GM04503 (cell line): ENCODE measurements at regions not wholly inside any gene's neighbourhood (a gene's known extent, or its start where the extent isn't known, plus 50 kb on each side); places are given as distances from the start of the nearest gene placed in this dataset.
"Not testable (repeated sequence)": the region's sequence is repeated elsewhere in the genome, so short reads cannot be mapped to it uniquely, and the experiment has no call there.

Experiments
- DNase-seq: peaks from one replicate; pipeline ENCODE4 v3.0.0-alpha.2; 2012; ENCODE audit warnings: low read depth

DNA sequence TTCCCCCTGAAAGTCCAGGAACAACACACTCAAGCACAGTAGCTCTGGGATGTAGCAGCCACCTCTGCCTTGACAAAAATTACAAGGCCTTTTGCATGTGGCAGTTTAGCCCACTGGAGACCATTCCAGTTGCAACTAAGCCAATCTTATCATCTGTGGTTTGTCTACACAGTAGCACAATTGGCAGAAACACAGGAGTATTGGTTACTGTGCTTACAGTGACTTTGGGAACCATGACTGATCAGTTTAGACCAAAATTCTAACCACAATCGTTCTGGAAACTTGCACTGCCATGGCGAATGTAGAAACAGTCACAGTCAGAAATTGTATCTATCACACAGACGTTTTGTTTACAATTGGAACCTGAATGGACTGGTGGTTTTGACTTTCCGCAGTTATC is 403.7 kb upstream of the MEIS1 start:
- DNase-seq = no peak

DNA sequence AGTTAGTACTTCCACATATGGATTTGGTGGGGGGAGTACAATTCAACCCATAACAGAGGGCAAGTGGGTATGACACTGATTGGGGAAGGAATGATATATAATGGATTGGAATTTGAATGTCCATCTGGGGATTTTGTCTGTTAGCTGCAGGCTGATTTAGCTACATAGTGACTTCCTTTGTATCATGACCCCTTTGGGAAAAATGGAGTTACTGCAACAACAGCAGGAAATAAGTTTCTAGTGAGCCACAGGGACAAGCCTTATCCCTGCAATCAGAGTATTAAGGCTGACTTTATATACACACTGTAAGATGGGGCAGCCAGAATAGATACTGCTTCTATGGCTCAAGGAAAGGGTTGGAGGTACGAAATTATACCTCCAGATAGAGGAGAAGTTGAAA is 404.4 kb upstream of the MEIS1 start:
- DNase-seq = no peak

DNA sequence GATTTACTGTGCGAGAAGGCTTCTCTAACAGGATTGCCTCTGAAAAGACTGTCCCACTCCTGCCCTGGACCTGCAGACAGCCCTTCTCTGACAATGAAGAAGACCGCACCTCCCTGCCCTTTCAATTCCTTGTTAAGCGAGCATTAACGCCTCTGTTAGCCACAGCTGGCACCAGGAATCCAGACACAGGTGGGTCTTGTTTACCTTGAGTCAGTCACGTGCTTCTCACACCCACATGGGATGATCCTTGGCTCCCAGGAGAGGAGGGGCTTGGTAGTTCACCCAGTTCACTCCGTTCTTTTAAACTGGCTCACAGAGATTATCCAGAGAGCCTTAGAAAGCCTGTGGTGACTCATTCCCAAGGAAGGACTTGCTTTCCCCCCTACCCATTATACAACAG is 410.5 kb upstream of the MEIS1 start:
- DNase-seq = no peak

DNA sequence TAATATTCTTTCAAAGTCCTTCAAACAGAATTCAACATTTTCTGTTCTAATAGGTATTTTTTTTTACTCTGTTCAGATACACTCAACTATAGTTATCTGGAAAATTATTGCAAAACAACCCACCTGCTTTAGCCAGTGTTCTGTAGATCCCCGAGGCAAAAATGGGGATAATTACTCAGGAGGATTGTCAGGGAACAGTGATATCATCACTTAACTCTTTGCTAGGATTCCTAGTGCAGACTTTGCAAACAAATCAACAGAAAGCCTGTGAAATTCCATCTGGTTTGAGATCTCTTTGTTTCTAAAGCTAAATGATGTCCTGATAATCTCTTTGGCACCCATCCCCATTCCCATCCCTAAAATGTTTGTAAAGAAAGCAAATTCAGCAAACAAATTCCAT is 413.6 kb upstream of the MEIS1 start:
- DNase-seq = no peak

- no peak for DNase-seq
These were observed 417.2 kb upstream of the MEIS1 start for GRCh38 chr2:66017763-66018162.

GRCh38 chr2:66014450-66014849 is 420.5 kb upstream of the MEIS1 start:
- no peak for DNase-seq

DNA sequence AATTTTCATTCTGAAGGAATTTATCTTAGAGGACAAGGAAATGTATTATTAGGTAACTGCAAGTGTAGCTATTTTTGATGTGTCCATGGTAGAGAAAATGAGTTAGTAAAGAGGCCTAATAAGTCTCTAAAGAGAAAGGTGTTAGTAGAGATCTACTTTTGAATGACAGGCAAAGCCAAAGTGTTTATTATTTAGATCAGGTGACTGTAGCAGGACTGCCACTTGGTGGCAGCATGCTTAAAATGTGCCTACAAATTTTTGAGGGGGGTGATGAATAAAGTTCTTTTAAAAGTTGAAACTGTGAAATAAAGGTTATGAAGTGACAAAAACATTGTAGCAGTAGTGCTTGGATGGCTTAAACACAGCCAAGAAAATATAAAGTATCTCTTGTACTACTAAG is 421.5 kb upstream of the MEIS1 start:
- no peak for DNase-seq

DNA sequence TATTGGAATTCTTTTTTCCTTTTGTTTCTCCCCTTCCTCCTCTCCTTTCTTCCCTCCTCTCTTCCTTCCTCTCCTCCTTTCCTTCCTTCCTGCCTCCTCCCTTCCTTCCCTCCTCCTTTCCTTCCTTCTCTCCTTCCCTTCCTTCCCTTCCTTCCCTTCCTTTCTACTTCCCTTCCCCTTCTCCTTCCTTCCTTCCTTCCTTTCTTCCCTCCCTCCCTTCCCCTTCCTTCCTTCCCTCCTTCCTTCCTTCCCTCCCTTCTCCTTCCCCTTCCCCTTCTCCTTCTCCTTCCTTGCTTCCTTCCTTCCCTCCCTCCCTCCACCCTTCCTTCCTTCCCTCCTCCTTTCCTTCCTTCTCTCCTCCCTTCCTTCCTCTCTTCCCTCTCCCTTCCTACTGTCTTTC is 431.0 kb upstream of the MEIS1 start:
- no peak for DNase-seq

- DNase-seq = no peak
These were observed 433.4 kb upstream of the MEIS1 start for GRCh38 chr2:66001538-66001937.

- no peak for DNase-seq
These were observed 434.0 kb upstream of the MEIS1 start for GRCh38 chr2:66000901-66001300.

GRCh38 chr2:65999796-66000195 is 435.1 kb upstream of the MEIS1 start:
- no peak for DNase-seq

DNA sequence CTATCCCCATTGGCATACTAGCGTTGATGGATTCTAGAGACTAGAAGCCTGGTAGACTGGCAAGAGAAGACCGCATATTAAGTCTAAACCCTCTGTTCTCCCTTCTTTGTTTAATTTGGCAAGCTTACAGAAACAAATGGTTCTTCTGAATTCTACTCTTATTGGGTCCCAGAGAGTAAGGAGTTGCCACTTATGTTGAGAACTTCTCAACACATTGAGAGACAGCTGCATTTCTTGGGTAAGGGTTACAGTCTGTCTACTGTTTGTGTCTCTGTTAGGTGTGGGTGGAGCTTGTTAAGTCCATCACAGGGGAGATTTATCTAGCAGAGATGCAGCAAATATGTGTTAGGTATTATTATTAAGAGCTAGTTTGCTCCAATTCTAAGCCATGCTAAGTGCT is 435.8 kb upstream of the MEIS1 start:
- no peak for DNase-seq

DNA sequence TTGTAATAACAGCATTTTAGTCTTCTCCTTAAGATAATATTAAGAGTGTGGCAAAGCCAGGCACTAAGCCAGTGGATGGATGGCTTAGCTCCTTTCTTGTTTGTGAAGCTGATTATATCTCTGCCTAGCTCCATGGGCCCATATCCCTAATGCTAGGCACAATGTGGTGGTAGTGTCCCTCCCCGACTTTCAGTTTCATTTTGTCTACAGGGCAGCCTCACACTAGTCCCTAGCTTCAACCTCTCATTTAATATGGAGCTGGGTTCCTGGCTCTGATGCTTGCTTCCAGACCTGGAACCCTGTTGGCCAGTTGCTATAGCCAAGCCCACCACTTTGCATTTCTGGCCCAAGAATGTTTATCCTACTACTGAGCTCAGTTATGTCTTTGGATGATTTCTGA is 437.0 kb upstream of the MEIS1 start:
- no peak for DNase-seq

DNA sequence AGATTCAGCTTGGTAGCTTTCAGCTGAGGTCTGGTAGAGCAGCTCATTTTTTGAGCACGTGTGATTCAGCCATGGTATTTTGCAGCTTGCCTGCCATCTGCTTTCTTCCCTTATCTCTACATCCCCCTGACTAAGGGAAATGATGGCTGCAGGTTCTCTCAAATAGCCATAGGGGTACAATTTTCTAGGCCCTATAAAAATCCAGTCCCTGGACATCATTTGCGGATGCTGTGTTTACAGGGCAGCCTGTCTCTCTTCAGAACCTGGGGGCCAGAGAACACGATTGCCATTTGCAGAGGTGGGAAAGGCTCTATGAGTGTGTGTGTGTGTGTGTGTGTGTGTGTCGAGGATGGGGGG is 442.7 kb upstream of the MEIS1 start:
- no peak for DNase-seq

DNA sequence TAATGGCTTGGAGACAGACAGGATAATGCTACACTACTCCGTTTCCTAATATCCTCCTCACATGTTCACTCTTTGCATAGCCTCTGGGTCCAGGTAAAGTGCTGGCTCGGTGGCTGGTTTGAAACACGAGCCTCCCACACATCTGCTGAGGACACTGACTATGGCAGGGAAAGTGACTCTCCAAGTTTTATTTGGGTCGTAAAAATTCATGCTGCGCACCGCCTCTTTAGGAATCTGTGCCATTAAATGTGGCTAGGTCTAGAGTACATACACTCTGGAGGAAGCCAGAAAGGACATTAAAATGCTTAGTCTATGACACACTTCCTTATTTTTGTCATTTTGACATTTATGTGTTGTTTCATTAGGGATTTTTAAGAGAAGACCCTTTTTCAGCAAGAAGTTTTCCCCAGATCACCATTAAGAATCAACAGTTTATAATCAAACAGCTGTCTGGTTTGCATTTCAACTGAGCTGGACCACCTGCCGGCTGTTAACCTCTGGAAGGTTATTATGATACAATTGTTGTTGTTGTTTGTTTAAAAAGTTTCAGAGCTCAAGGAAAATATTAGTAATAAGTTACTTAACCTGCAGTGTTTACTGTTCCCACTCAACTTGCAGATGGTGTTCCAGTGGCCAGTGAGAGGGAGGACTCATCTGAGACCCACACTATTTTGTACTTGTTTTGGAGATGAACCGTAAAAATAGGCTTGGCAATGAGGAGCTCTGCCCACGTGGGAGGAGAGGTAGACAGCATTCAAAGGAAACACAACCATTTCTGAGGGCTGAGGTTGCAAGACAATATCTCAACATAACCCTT is 443.3 kb upstream of the MEIS1 start:
- no peak for DNase-seq

GRCh38 chr2:65985986-65986385 is 448.9 kb upstream of the MEIS1 start:
- DNase-seq = no peak

GRCh38 chr2:65980531-65980930 is 454.4 kb upstream of the MEIS1 start:
- no peak for DNase-seq

DNA sequence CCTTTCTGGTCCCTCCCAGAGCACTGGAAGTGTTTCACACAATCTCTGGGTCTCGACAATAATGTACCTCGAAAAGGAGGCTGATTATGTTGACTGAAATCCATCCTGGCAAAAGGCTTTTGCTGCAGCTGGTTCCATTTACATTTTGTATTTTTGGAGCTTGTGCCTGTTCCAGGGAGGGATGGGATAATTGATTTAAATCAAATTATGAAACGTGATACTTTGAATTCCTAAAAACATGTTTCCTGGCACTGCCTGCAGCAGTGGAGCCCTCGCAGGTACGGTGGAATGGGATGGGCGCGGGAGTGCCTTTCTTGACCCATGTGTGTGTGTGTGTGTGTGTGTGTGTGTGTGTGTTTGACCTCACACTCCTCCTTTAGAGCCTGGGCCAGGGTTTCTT is 455.5 kb upstream of the MEIS1 start:
- no peak for DNase-seq

- DNase-seq = no peak
These were observed 460.7 kb upstream of the MEIS1 start for GRCh38 chr2:65974067-65974723.

- DNase-seq = no peak
These were observed 465.8 kb upstream of the MEIS1 start for GRCh38 chr2:65969161-65969560.

- DNase-seq = not testable (repeated sequence)
These were observed 471.6 kb upstream of the MEIS1 start for GRCh38 chr2:65963303-65963702.

DNA sequence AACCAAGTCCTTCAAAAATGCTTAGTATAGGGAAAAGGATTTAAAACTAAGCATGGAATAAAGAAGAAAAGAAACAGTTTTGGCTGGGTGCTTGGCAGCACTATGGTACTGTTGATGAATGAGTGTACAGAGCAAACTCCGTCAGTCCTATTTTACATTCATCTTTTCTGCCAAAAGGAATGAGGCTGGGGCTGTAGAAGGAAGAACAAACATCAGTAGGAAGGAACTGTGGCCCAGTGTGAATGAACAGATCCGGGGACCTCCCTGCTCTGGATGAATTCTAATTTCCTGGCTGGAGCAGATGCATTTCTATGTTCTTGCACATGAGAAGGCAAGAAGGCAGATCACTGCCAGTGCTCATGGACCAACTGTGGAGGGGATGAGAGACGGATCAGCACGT is 474.0 kb upstream of the MEIS1 start:
- DNase-seq = no peak

DNA sequence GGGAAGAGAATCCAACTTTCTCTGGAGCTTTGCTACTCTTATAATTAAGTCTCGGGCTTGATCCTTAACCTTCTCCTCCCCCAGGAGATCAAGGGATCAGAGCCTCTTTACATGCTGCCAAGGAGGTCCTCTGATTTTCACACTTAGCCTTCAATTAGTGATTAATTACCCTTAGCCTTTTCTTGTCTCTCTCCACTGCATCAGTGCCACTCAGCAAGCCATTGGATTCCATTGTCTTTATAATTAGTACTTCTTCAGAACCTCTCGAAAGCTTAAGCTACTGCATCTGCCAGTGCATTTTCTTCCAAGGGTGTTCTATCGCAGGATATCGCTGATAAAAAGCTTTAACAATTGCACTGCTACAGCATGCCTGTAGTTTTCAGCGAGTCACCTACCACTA is 477.0 kb upstream of the MEIS1 start:
- DNase-seq = no peak

DNA sequence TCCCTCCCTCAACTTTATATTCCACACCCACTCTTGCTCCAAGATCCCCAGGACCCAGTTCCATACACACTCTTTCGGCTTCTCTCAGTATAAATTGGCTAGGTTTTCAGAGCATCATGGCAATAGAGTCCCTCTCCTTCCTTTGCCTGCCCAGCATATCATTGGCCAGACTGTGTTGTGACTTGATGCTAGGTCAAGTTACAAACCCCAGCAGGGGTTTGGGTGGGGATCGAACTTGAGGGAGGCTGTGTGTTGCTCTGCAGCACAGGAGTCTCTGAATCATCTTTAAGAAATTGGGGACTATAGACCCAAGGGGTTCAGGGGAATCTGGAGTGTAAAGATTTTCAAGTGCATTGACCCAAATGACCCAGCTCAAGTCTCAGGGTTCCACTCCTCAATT is 477.5 kb upstream of the MEIS1 start:
- DNase-seq = no peak
